ENCODE measurements at regions not wholly inside any gene's neighbourhood (a gene's known extent, or its start where the extent isn't known, plus 50 kb on each side); places are given as distances from the start of the nearest gene placed in this dataset.

GRCh38 chr12:27907766-27908165 is 64.8 kb downstream of the PTHLH start:
- Histone ChIP-seq H3K36me3 (ENCODE audit: control insufficient read depth, insufficient read depth, low read length) (no peaks in the 10 kb centered on the region), H3K27me3 (ENCODE audit: control insufficient read depth, insufficient read depth, low read length) (no peaks in the 10 kb centered on the region), H3K4me3 (ENCODE audit: low read depth in 2 of 2, low read length in 2 of 2) (no peak overlapping the region), H3K4me1 (ENCODE audit: control insufficient read depth, insufficient read depth, low read length) (no peaks in the 10 kb centered on the region), H3K27ac (ENCODE audit: low read length) (no peak overlapping the region), H3K9me3 (ENCODE audit: control insufficient read depth, insufficient read depth, low read depth, low read length) (no peaks in the 10 kb centered on the region)
- in situ Hi-C loops (cut with HindIII; ENCODE audit: low pct_unique_long_range_greater_than_20kb, low sequenced_read_pairs) (no loop called here), intact Hi-C loops (cut with micrococcal nuclease; ENCODE audit: unreplicated experiment) (no loop called here)
- BruUV-seq (replicated peaks): no TSS peak
- peak; percentile 21; the same call in 1 of the 2 replicates for ATAC-seq
- TF ChIP-seq TCF7L2 (IDR thresholded peaks at IDR 0.05; ENCODE audit: low read depth, low read length) (no peak), SIN3A (IDR thresholded peaks at IDR 0.05; ENCODE audit: borderline replicate concordance, insufficient read depth, low read depth, low read length) (no peak), POLR2AphosphoS5 (IDR thresholded peaks at IDR 0.05; ENCODE audit: low read depth, low read length) (no peak), REST (IDR thresholded peaks at IDR 0.05; ENCODE audit: insufficient read depth in 1 of 2, low read depth in 2 of 2, low read length in 1 of 2) (no peak), CTCF (IDR thresholded peaks at IDR 0.05) (no peak)
- CTCF ChIA-PET: no interaction called here
- POLR2A ChIA-PET: no interaction called here
- DNase-seq (ENCODE audit: low read depth, low spot score): no peak

GRCh38 chr12:27906658-27907473 is 65.7 kb downstream of the PTHLH start:
- DNase-seq (ENCODE audit: low read depth, low spot score): no peak
- no peak for ATAC-seq

More at GRCh38 chr12:27906658-27907473, 65.7 kb downstream of the PTHLH start:
- H3K4me3 ChIP-seq (ENCODE audit: low read depth in 2 of 2, low read length in 2 of 2): no peak overlapping the region
- TF ChIP-seq TCF7L2 (IDR thresholded peaks at IDR 0.05; ENCODE audit: low read depth, low read length) (no peak), CTCF (IDR thresholded peaks at IDR 0.05) (no peak), POLR2AphosphoS5 (IDR thresholded peaks at IDR 0.05; ENCODE audit: low read depth, low read length) (no peak), REST (IDR thresholded peaks at IDR 0.05; ENCODE audit: insufficient read depth in 1 of 2, low read depth in 2 of 2, low read length in 1 of 2) (no peak), SIN3A (IDR thresholded peaks at IDR 0.05; ENCODE audit: borderline replicate concordance, insufficient read depth, low read depth, low read length) (no peak)
- H3K27ac ChIP-seq (ENCODE audit: low read length): no peak overlapping the region
- BruUV-seq (replicated peaks): no TSS peak
- POLR2A ChIA-PET: no interaction called here
- no peaks in the 10 kb centered on the region for H3K4me1 ChIP-seq (ENCODE audit: control insufficient read depth, insufficient read depth, low read length)
- no peaks in the 10 kb centered on the region for H3K9me3 ChIP-seq (ENCODE audit: control insufficient read depth, insufficient read depth, low read depth, low read length)
- intact Hi-C loops (cut with micrococcal nuclease; ENCODE audit: unreplicated experiment) (no loop called here), in situ Hi-C loops (cut with HindIII; ENCODE audit: low pct_unique_long_range_greater_than_20kb, low sequenced_read_pairs) (no loop called here)
- H3K36me3 ChIP-seq (ENCODE audit: control insufficient read depth, insufficient read depth, low read length): no peaks in the 10 kb centered on the region
- CTCF ChIA-PET: no interaction called here
- no peaks in the 10 kb centered on the region for H3K27me3 ChIP-seq (ENCODE audit: control insufficient read depth, insufficient read depth, low read length)
